HS-5 (cell line): ENCODE measurements at regions not wholly inside any gene's neighbourhood (a gene's known extent, or its start where the extent isn't known, plus 50 kb on each side); places are given as distances from the start of the nearest gene placed in this dataset.

Experiments used
- DNase-seq: peaks from one replicate; pipeline ENCODE4 v3.0.0-alpha.2; 2012; ENCODE audit warnings: low read depth

- no peak for DNase-seq
Measured at GRCh38 chr18:46294318-46294717, 190.1 kb downstream of the HAUS1 start.

GRCh38 chr18:46294751-46295150, 190.6 kb downstream of the HAUS1 start:
- no peak for DNase-seq

GRCh38 chr18:46295416-46295815, 191.2 kb downstream of the HAUS1 start:
- no peak for DNase-seq

- DNase-seq, result no peak
Measured at GRCh38 chr18:46296656-46297055, 192.5 kb downstream of the HAUS1 start.

- no peak for DNase-seq
Measured at GRCh38 chr18:46297124-46297523, 192.9 kb downstream of the HAUS1 start.

- no peak for DNase-seq
Measured at GRCh38 chr18:46297621-46298020, 193.4 kb downstream of the HAUS1 start.

GRCh38 chr18:46298511-46298910, 194.3 kb downstream of the HAUS1 start:
- no peak for DNase-seq

GRCh38 chr18:46299465-46300008, 195.4 kb downstream of the HAUS1 start:
- DNase-seq, result no peak

- DNase-seq, result no peak
Measured at GRCh38 chr18:46301081-46301480, 196.9 kb downstream of the HAUS1 start.

- DNase-seq, result no peak
Measured at GRCh38 chr18:46301571-46301970, 197.4 kb downstream of the HAUS1 start.

- DNase-seq, result no peak
Measured at GRCh38 chr18:46302528-46303485, 198.6 kb downstream of the HAUS1 start.

GRCh38 chr18:46310258-46310657, 206.1 kb downstream of the HAUS1 start:
- DNase-seq, result no peak

GRCh38 chr18:46310675-46311345, 206.6 kb downstream of the HAUS1 start:
- no peak for DNase-seq

- DNase-seq, result no peak
Measured at GRCh38 chr18:46311491-46311890, 207.3 kb downstream of the HAUS1 start.

- no peak for DNase-seq
Measured at GRCh38 chr18:46312221-46312620, 208.0 kb downstream of the HAUS1 start.

- no peak for DNase-seq
Measured at GRCh38 chr18:46313521-46313920, 209.3 kb downstream of the HAUS1 start.

- DNase-seq, result no peak
Measured at GRCh38 chr18:46314011-46314410, 209.8 kb downstream of the HAUS1 start.

GRCh38 chr18:46315161-46315560, 211.0 kb downstream of the HAUS1 start:
- no peak for DNase-seq

GRCh38 chr18:46318356-46318755, 214.2 kb downstream of the HAUS1 start:
- DNase-seq, result no peak

GRCh38 chr18:46319783-46320182, 215.6 kb downstream of the HAUS1 start:
- DNase-seq, result no peak

- DNase-seq, result no peak
Measured at GRCh38 chr18:46320297-46320696, 216.1 kb downstream of the HAUS1 start.

- peak; percentile 48 for DNase-seq
Measured at GRCh38 chr18:46320928-46321711, 216.9 kb downstream of the HAUS1 start.
